Mammary epithelial cell (primary cell): ENCODE measurements at regions not wholly inside any gene's neighbourhood (a gene's known extent, or its start where the extent isn't known, plus 50 kb on each side); places are given as distances from the start of the nearest gene placed in this dataset.

Source experiments
- EZH2 ChIP-seq: IDR thresholded peaks from 2 replicates; pipeline ENCODE4 v1.6.1; 2012; ENCODE audit warnings: low read length, inconsistent platforms, borderline replicate concordance
- TF ChIP-seq, protein P1 (sequence below), 2 donors: IDR thresholded peaks in 1 of 2; conservative IDR thresholded peaks in 1 of 2; 2 replicates each; pipeline ENCODE4 v1.5.1; 2011 to 2012; ENCODE audit warnings: inconsistent platforms in 2 of 2, low read length in 2 of 2, mild to moderate bottlenecking in 2 of 2, control low read depth in 1 of 2, low read depth in 1 of 2; ENCODE audit not compliant: insufficient read depth in 1 of 2; ENCODE audit errors: extremely low read depth in 1 of 2

DNA sequence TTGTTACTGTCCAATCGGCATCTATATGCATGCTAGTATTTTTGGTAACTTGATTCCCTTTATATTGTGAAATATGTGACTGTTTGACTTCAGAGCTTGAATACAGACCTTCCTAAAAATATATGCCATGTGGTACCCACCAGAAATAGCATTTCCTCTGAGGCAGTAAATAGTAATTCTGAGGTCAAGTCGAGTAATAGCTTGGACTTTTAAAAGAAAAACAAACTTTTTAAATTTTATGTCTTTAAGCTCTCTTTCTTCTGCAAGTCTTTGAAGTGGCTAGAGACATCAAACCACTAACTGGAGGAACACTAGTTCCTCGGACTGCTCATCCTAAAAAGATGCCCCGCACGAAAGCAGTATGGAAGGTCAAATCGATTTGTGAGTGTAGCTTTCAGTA, 396.8 kb upstream of the SLC14A2 start:
- TF ChIP-seq, protein P1, sequence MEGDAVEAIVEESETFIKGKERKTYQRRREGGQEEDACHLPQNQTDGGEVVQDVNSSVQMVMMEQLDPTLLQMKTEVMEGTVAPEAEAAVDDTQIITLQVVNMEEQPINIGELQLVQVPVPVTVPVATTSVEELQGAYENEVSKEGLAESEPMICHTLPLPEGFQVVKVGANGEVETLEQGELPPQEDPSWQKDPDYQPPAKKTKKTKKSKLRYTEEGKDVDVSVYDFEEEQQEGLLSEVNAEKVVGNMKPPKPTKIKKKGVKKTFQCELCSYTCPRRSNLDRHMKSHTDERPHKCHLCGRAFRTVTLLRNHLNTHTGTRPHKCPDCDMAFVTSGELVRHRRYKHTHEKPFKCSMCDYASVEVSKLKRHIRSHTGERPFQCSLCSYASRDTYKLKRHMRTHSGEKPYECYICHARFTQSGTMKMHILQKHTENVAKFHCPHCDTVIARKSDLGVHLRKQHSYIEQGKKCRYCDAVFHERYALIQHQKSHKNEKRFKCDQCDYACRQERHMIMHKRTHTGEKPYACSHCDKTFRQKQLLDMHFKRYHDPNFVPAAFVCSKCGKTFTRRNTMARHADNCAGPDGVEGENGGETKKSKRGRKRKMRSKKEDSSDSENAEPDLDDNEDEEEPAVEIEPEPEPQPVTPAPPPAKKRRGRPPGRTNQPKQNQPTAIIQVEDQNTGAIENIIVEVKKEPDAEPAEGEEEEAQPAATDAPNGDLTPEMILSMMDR (conservative IDR thresholded peaks at IDR 0.05 in 1 of 2, IDR thresholded peaks at IDR 0.05 in 1 of 2; ENCODE audit: extremely low read depth in 1 of 2, insufficient read depth in 1 of 2, low read depth in 1 of 2, low read length in 2 of 2) = no peak
- TF ChIP-seq EZH2 = no peak
